ENCODE measurements at regions not wholly inside any gene's neighbourhood (a gene's known extent, or its start where the extent isn't known, plus 50 kb on each side); places are given as distances from the start of the nearest gene placed in this dataset.

DNA sequence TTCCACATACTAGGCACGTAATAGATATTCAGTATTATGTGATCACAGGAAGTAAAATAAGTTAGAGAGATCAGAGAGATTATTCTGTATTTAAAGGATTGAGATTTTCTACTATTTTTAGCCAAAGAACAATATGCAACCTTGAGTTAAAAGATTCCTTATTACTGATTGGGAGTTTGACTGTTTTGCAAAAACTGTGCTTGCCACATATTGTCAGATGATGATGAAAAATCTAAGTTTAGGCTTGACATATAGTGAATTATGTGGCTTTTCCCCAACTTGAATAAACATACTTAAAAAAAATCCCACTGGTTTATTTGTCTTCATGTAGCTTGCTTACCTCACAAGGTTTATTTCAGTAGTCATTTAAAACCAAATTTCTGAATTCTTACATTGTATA is 194.4 kb downstream of the KCNRG start:
- TF ChIP-seq CTCF (conservative IDR thresholded peaks at IDR 0.05; ENCODE audit: low read depth, low read length) (no peak), EZH2 (IDR thresholded peaks at IDR 0.05; ENCODE audit: borderline replicate concordance, low read depth, low read length, poor library complexity, severe bottlenecking) (no peak)
